Transverse colon (tissue), 4 donors: ENCODE measurements at regions not wholly inside any gene's neighbourhood (a gene's known extent, or its start where the extent isn't known, plus 50 kb on each side); places are given as distances from the start of the nearest gene placed in this dataset.

Source experiments
- DNase-seq: peaks from one replicate; pipeline ENCODE4 v3.0.0-alpha.2; 2019
- H3K27ac ChIP-seq, 4 donors: fragments of 200-600 bp; sonication (generic); 2 replicates each; pipeline ENCODE4 v1.5.1; 2016 to 2018; ENCODE audit warnings: inconsistent platforms in 4 of 4
- H3K27me3 ChIP-seq: fragments of 200-600 bp; sonication (generic); 2 replicates; pipeline ENCODE4 v1.5.1; 2017; ENCODE audit warnings: inconsistent platforms
- H3K36me3 ChIP-seq, 4 donors: fragments of 200-600 bp; sonication (generic); 2 replicates each; pipeline ENCODE4 v1.5.1; 2017 to 2019; ENCODE audit warnings: inconsistent platforms in 4 of 4
- H3K4me1 ChIP-seq, 4 donors: fragments of 200-600 bp; sonication (generic); 2 replicates each; pipeline ENCODE4 v1.5.1; 2017 to 2020; ENCODE audit warnings: inconsistent platforms in 4 of 4
- H3K4me3 ChIP-seq, 4 donors: fragments of 200-600 bp; sonication (generic); 1 replicate in 1 of 4; 2 replicates in 3 of 4; pipeline versions ENCODE4 v1.5.1 to v1.6.1; 2017 to 2019; ENCODE audit warnings: inconsistent platforms in 4 of 4
- H3K9me3 ChIP-seq, 2 donors: fragments of 200-600 bp; sonication (generic); 2 replicates each; pipeline ENCODE4 v1.5.1; 2017 to 2019; ENCODE audit warnings: inconsistent platforms in 2 of 2
- EP300 ChIP-seq: sonication (generic); formaldehyde crosslinking; IDR thresholded peaks from one replicate; pipeline ENCODE4 v1.6.1; 2017; ENCODE audit warnings: antibody characterized with exemption, low read depth
- POLR2A ChIP-seq: fragments of 450-650 bp; IDR thresholded peaks from one replicate; pipeline ENCODE4 v1.6.1; 2016; ENCODE audit warnings: antibody characterized with exemption, mild to moderate bottlenecking, moderate library complexity
- POLR2AphosphoS5 ChIP-seq, 3 donors: sonication (generic); formaldehyde crosslinking; IDR thresholded peaks; one replicate each; pipeline ENCODE4 v1.6.1; 2016; ENCODE audit warnings: antibody characterized with exemption in 3 of 3
- WGBS, 2 donors: methylation state at CpG; one replicate each; pipeline ENCODE4 v1.1.5; 2018; ENCODE audit warnings: low coverage in 1 of 2; 5-methylcytosine and 5-hydroxymethylcytosine counted together
- in situ Hi-C, 4 donors: fragments of 200-750 bp; cut with MboI; loops; one replicate each; pipeline versions ENCODE4 v1.15.0 to v1.15.1; 2017; ENCODE audit warnings: low sequenced_read_pairs in 3 of 4, low pct_ligation_motif_present in 1 of 4, low pct_unique_long_range_greater_than_20kb in 1 of 4
- intact Hi-C: fragments of 100-400 bp; cut with DNase I; formaldehyde crosslinking; loops from one replicate; pipeline ENCODE4 v1.15.1; 2023; ENCODE audit warnings: low total_unique reads
- TF ChIP-seq, protein P1 (sequence below), 5 experiments: fragments of 200-600 bp in 3 of 5; fragments of 450-650 bp in 2 of 5; sonication (generic) in 3 of 5; IDR thresholded peaks; 1 replicate in 2 of 5; 2 replicates in 3 of 5; pipeline ENCODE4 v1.5.1; 2016 to 2017; ENCODE audit warnings: antibody characterized with exemption in 5 of 5, inconsistent platforms in 3 of 5, mild to moderate bottlenecking in 2 of 5, moderate library complexity in 1 of 5

DNA sequence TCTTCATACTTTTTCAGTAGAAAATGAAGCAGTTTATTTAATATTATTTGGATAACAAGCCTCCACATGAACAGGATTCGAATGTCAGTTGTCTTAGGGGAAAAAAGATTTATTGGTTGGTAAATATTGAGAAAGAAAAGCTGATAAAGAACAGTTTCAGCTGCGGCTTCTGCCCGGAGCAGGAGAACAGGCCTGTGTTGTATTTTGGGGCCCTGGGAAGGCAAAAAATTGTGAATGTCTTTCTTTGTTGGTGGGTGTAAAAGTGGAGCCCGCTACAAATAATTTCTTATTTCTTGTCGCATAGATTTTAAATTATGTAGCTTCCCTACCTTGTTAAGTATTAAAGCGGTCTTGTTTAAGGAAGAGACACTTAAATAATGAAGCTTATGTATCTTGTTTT is 90.5 kb upstream of the PAX1 start:
- Histone ChIP-seq H3K9me3 (no peaks in the 10 kb centered on the region), H3K36me3 (no peaks in the 10 kb centered on the region), H3K27me3 (peaks cover 17% of the 10 kb centered on the region), H3K4me1 (no peaks in the 10 kb centered on the region), H3K27ac (no peak overlapping the region), H3K4me3 (no peak overlapping the region)
- TF ChIP-seq EP300 (no peak), POLR2A (no peak), POLR2AphosphoS5 (IDR thresholded peaks at IDR 0.05) (no peak)
- in situ Hi-C loops (no loop called here), intact Hi-C loops (no loop called here)
- WGBS, 2 donors: 49 to 53% methylated on average over 6 of the region's 6 CpGs
- DNase-seq: no peak

- intact Hi-C loops (no loop called here), in situ Hi-C loops (no loop called here)
- Histone ChIP-seq H3K27ac (no peak overlapping the region), H3K4me3 (no peak overlapping the region), H3K4me1 (no peaks in the 10 kb centered on the region), H3K9me3 (no peaks in the 10 kb centered on the region), H3K27me3 (peaks cover 11% of the 10 kb centered on the region), H3K36me3 (no peaks in the 10 kb centered on the region)
- WGBS, 2 donors: 23 to 40% methylated on average over 1 to 6 of the region's 6 CpGs
- peak; percentile 37 for DNase-seq
- TF ChIP-seq POLR2A (no peak), EP300 (no peak), POLR2AphosphoS5 (IDR thresholded peaks at IDR 0.05) (no peak)
- TF ChIP-seq, protein P1, sequence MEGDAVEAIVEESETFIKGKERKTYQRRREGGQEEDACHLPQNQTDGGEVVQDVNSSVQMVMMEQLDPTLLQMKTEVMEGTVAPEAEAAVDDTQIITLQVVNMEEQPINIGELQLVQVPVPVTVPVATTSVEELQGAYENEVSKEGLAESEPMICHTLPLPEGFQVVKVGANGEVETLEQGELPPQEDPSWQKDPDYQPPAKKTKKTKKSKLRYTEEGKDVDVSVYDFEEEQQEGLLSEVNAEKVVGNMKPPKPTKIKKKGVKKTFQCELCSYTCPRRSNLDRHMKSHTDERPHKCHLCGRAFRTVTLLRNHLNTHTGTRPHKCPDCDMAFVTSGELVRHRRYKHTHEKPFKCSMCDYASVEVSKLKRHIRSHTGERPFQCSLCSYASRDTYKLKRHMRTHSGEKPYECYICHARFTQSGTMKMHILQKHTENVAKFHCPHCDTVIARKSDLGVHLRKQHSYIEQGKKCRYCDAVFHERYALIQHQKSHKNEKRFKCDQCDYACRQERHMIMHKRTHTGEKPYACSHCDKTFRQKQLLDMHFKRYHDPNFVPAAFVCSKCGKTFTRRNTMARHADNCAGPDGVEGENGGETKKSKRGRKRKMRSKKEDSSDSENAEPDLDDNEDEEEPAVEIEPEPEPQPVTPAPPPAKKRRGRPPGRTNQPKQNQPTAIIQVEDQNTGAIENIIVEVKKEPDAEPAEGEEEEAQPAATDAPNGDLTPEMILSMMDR (IDR thresholded peaks at IDR 0.05): no peak
Observed at GRCh38 chr20:21613512-21613911, 92.0 kb upstream of the PAX1 start.

- Histone ChIP-seq H3K4me1 (no peaks in the 10 kb centered on the region), H3K36me3 (no peaks in the 10 kb centered on the region), H3K27me3 (peaks cover under 1% of the 10 kb centered on the region), H3K27ac (no peak overlapping the region), H3K9me3 (no peaks in the 10 kb centered on the region), H3K4me3 (no peak overlapping the region)
- WGBS, 2 donors: 75% methylated on average over 1 of the region's 1 CpG; no CpG with 5 or more reads in 1 of the 2 donors
- intact Hi-C loops (no loop called here), in situ Hi-C loops (loop anchor here in 1 of 4 donors (10.0 kb wide), 1 partner anchor 65 kb away; no protein-coding TSS in a partner anchor)
- TF ChIP-seq POLR2A: no peak
- TF ChIP-seq POLR2AphosphoS5 (IDR thresholded peaks at IDR 0.05): no peak
- TF ChIP-seq, protein P1 (IDR thresholded peaks at IDR 0.05): no peak
- no peak for TF ChIP-seq EP300
- no peak for DNase-seq
Observed at GRCh38 chr20:21609981-21610380, 95.5 kb upstream of the PAX1 start.

- intact Hi-C loops (no loop called here), in situ Hi-C loops (loop anchor here in 1 of 4 donors (10.0 kb wide), 1 partner anchor 66 kb away; no protein-coding TSS in a partner anchor)
- Histone ChIP-seq H3K4me3 (no peak overlapping the region), H3K27ac (no peak overlapping the region), H3K9me3 (no peaks in the 10 kb centered on the region), H3K36me3 (no peaks in the 10 kb centered on the region), H3K27me3 (no peaks in the 10 kb centered on the region), H3K4me1 (no peaks in the 10 kb centered on the region)
- 40 to 66% methylated on average over 1 to 3 of the region's 3 CpGs for WGBS, 2 donors
- no peak for DNase-seq
- TF ChIP-seq POLR2AphosphoS5 (IDR thresholded peaks at IDR 0.05): no peak
- TF ChIP-seq EP300: no peak
- TF ChIP-seq, protein P1 (IDR thresholded peaks at IDR 0.05): no peak
- TF ChIP-seq POLR2A: no peak
Observed at GRCh38 chr20:21609221-21609620, 95.4 kb upstream of the NKX2-2 start.

- TF ChIP-seq EP300 (no peak), POLR2AphosphoS5 (IDR thresholded peaks at IDR 0.05) (no peak), POLR2A (no peak)
- TF ChIP-seq, protein P1 (IDR thresholded peaks at IDR 0.05): no peak
- no peaks in the 10 kb centered on the region for H3K9me3 ChIP-seq
- H3K27me3 ChIP-seq: no peaks in the 10 kb centered on the region
- H3K4me3 ChIP-seq: no peak overlapping the region
- H3K27ac ChIP-seq: no peak overlapping the region
- no peak for DNase-seq
- H3K36me3 ChIP-seq: no peaks in the 10 kb centered on the region
- intact Hi-C loops: no loop called here
- H3K4me1 ChIP-seq: no peaks in the 10 kb centered on the region
- in situ Hi-C loops: loop anchor here in 1 of 4 donors (10.0 kb wide), 1 partner anchor 66 kb away; no protein-coding TSS in a partner anchor
Observed at GRCh38 chr20:21608777-21609176, 94.9 kb upstream of the NKX2-2 start.
